Gastroesophageal sphincter (tissue), 4 donors: ENCODE measurements at regions not wholly inside any gene's neighbourhood (a gene's known extent, or its start where the extent isn't known, plus 50 kb on each side); places are given as distances from the start of the nearest gene placed in this dataset.

Experiments
- ATAC-seq: fragments of 150-250 bp; one replicate; pipeline ENCODE4 v1.9.1; 2016; ENCODE audit warnings: mild to moderate bottlenecking, moderate library complexity
- H3K27ac ChIP-seq, 4 donors: fragments of 200-600 bp; sonication (generic) in 3 of 4; 1 replicate in 3 of 4; 2 replicates in 1 of 4; pipeline ENCODE4 v1.5.1; 2016 to 2019
- H3K27me3 ChIP-seq: fragments of 200-600 bp; sonication (generic); one replicate; pipeline ENCODE4 v1.5.1; 2019
- H3K36me3 ChIP-seq, 2 donors: fragments of 200-600 bp; sonication (generic); one replicate each; pipeline ENCODE4 v1.5.1; 2019; ENCODE audit warnings: control low read depth in 1 of 2
- H3K4me1 ChIP-seq, 3 donors: fragments of 200-600 bp; sonication (generic); 1 replicate in 2 of 3; 2 replicates in 1 of 3; pipeline ENCODE4 v1.5.1; 2016 to 2019; ENCODE audit warnings: control low read depth in 2 of 3
- H3K4me3 ChIP-seq, 2 donors: fragments of 200-600 bp; sonication (generic); one replicate each; pipeline ENCODE4 v1.5.1; 2019; ENCODE audit warnings: mild to moderate bottlenecking in 1 of 2, moderate library complexity in 1 of 2
- H3K9me3 ChIP-seq, 3 donors: fragments of 200-600 bp; sonication (generic); one replicate each; pipeline ENCODE4 v1.5.1; 2017 to 2019; ENCODE audit warnings: control low read depth in 2 of 3
- EP300 ChIP-seq: sonication (generic); formaldehyde crosslinking; IDR thresholded peaks from one replicate; pipeline ENCODE4 v1.6.1; 2017; ENCODE audit warnings: antibody characterized with exemption, mild to moderate bottlenecking
- POLR2A ChIP-seq, 2 donors: fragments of 450-650 bp; IDR thresholded peaks; one replicate each; pipeline ENCODE4 v1.6.1; 2017; ENCODE audit warnings: antibody characterized with exemption in 2 of 2, mild to moderate bottlenecking in 2 of 2, moderate library complexity in 1 of 2
- POLR2AphosphoS5 ChIP-seq: sonication (generic); formaldehyde crosslinking; IDR thresholded peaks from one replicate; pipeline ENCODE4 v1.6.1; 2017; ENCODE audit warnings: antibody characterized with exemption
- WGBS, 2 donors: methylation state at CpG; one replicate each; pipeline ENCODE4 v1.1.5; 2018; ENCODE audit warnings: low coverage in 1 of 2; 5-methylcytosine and 5-hydroxymethylcytosine counted together
- TF ChIP-seq, protein P1 (sequence below), 4 experiments: fragments of 200-600 bp in 2 of 4; fragments of 450-650 bp in 2 of 4; sonication (generic) in 1 of 4; IDR thresholded peaks; one replicate each; pipeline ENCODE4 v1.5.1; 2017 to 2019; ENCODE audit warnings: antibody characterized with exemption in 4 of 4, mild to moderate bottlenecking in 2 of 4, moderate library complexity in 2 of 4

DNA sequence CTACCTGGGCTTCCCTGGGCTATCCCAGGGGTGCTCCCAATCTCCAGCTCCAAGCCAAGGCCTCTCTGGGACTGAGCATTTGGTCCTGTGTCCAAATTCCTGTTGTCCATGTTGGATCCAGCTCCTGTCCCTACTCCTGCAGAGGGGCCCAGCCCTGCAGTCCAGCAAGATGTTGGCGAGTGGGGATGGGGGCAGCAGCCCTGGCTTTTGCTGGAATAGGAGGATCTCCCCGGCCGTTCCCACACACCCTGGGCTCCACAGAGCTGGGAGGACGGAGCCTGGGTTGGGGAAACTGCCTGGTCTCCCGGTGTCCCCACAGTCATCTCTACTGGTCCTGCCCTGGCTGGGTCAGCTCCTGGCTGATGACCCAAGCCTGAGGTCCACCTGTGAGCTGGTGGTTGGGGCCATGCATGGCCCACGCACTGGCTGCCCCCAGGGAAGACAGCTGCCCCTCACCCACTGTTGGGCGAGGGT lies 219.6 kb upstream of the C14orf180 start:
- ATAC-seq = no peak
- WGBS, 2 donors = no CpG with 5 or more reads among the region's 7 CpGs
- TF ChIP-seq POLR2AphosphoS5 (no peak), POLR2A (IDR thresholded peaks at IDR 0.05) (no peak), EP300 (no peak)
- TF ChIP-seq, protein P1, sequence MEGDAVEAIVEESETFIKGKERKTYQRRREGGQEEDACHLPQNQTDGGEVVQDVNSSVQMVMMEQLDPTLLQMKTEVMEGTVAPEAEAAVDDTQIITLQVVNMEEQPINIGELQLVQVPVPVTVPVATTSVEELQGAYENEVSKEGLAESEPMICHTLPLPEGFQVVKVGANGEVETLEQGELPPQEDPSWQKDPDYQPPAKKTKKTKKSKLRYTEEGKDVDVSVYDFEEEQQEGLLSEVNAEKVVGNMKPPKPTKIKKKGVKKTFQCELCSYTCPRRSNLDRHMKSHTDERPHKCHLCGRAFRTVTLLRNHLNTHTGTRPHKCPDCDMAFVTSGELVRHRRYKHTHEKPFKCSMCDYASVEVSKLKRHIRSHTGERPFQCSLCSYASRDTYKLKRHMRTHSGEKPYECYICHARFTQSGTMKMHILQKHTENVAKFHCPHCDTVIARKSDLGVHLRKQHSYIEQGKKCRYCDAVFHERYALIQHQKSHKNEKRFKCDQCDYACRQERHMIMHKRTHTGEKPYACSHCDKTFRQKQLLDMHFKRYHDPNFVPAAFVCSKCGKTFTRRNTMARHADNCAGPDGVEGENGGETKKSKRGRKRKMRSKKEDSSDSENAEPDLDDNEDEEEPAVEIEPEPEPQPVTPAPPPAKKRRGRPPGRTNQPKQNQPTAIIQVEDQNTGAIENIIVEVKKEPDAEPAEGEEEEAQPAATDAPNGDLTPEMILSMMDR (IDR thresholded peaks at IDR 0.05) = no peak

DNA sequence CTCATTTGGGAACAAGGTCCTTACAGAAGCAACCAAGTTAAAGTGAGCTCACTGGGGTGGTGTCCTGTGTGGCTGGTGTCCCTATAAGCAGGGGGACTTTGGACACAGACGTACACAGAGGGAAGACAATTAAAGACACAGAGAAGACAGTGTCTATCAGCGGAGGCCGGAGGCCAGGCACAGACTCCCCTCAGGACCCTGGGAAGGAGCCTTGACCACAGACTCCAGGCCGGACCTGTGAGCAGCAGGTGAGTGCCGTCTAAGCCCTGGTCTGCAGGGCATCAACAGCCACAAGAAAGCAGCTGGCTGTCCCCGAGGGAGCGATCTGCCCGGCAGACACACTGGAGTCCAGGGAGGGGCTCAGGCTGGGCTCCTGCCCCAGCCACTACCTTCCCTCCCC lies 219.1 kb upstream of the C14orf180 start:
- TF ChIP-seq EP300 (no peak), POLR2AphosphoS5 (no peak), POLR2A (IDR thresholded peaks at IDR 0.05) (no peak)
- TF ChIP-seq, protein P1 (IDR thresholded peaks at IDR 0.05) = no peak
- 86% methylated on average over 6 of the region's 8 CpGs; no CpG with 5 or more reads in 1 of the 2 donors for WGBS, 2 donors
- no peak for ATAC-seq
- H3K36me3 ChIP-seq = no peaks in the 10 kb centered on the region
- no peaks in the 10 kb centered on the region for H3K4me1 ChIP-seq
- no peak overlapping the region for H3K27ac ChIP-seq
- H3K9me3 ChIP-seq = peaks cover 0 to 9% (median 0%) of the 10 kb centered on the region in 3 donors
- no peak overlapping the region for H3K4me3 ChIP-seq
- peaks cover 33% of the 10 kb centered on the region for H3K27me3 ChIP-seq

More for the DNA sequence above, 219.6 kb upstream of the C14orf180 start:
- H3K36me3 ChIP-seq = no peaks in the 10 kb centered on the region
- no peaks in the 10 kb centered on the region for H3K4me1 ChIP-seq
- peaks cover 0 to 7% (median 0%) of the 10 kb centered on the region in 3 donors for H3K9me3 ChIP-seq
- H3K27ac ChIP-seq = no peak overlapping the region
- peaks cover 38% of the 10 kb centered on the region for H3K27me3 ChIP-seq
- H3K4me3 ChIP-seq = no peak overlapping the region

DNA sequence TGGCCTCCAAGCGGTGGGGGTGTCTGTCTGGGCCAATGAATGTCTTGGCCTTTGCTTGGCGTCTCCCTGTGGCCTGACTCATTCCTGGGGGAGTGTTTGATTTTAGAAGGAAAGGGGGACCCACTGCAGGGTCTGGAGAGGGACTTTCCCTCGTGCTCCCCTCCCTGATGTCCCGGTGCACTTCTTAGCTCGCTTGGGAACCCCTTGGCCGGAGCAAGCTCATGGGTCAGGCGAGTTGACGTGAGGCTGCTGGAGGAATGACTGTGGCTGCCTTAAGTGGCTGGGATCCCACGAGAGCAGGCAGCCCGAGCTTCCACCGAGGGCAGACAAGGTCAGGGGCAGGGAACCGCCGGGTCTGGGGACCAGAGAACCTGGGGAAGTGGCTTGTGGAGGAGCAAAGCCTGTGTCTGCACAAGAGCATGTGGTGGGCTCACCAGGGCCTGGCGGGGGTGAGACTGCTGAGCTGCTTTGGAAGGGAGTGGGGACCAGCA lies 218.4 kb upstream of the C14orf180 start:
- no peak for ATAC-seq
- Histone ChIP-seq H3K4me3 (no peak overlapping the region), H3K9me3 (peaks cover 0 to 9% (median 0%) of the 10 kb centered on the region in 3 donors), H3K4me1 (no peaks in the 10 kb centered on the region), H3K36me3 (no peaks in the 10 kb centered on the region), H3K27me3 (peaks cover 32% of the 10 kb centered on the region), H3K27ac (no peak overlapping the region)
- WGBS, 2 donors = 60 to 80% methylated on average over 1 of the region's 14 CpGs
- TF ChIP-seq POLR2A (IDR thresholded peaks at IDR 0.05) = no peak

DNA sequence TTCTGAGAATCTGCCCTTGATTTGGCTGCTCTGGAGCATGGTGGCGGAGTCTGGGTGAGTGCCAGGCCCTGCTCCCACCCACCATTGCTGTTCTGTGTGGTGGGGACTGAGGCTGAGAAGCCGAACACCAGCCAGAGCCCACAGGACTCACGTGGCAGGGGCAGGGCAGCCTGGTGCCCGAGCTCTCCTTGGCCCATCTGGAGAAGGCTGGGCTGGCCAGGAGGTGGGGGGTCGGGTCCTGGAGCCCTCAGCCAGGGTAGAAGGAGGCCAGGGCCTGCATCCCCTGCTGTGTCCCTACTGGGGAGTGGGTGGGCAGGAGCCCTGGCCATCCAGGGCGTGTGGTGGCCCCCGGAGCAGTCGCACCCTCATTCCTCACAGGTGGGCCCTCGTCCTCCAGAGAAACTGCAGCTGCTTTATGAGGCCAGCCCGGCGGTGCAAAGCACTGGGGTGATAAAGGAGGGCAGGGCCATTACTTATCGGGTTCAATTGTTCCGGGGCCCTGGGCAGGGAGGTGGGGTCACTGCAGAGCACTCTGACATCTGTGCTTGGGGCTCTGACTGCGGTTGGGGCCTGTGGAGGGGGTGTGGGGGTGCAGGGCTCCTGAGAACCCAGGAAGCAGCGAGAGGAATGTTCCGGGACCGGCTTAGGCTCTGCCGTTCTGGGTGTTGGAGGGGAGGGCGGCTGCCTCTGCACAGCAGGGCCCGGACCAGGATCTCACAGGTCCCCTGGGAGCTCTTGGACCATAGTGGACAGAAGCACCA lies 217.5 kb upstream of the C14orf180 start:
- no peak for ATAC-seq
- no peak overlapping the region for H3K4me3 ChIP-seq
- no peak for TF ChIP-seq EP300
- no peak for TF ChIP-seq POLR2A (IDR thresholded peaks at IDR 0.05)
- TF ChIP-seq, protein P1 (IDR thresholded peaks at IDR 0.05) = no peak
- TF ChIP-seq POLR2AphosphoS5 = no peak
- peaks cover 32% of the 10 kb centered on the region for H3K27me3 ChIP-seq
- no peaks in the 10 kb centered on the region for H3K4me1 ChIP-seq
- 80% methylated on average over 3 of the region's 20 CpGs; no CpG with 5 or more reads in 1 of the 2 donors for WGBS, 2 donors
- H3K9me3 ChIP-seq = peaks cover 0 to 9% (median 0%) of the 10 kb centered on the region in 3 donors
- no peak overlapping the region for H3K27ac ChIP-seq
- H3K36me3 ChIP-seq = no peaks in the 10 kb centered on the region

DNA sequence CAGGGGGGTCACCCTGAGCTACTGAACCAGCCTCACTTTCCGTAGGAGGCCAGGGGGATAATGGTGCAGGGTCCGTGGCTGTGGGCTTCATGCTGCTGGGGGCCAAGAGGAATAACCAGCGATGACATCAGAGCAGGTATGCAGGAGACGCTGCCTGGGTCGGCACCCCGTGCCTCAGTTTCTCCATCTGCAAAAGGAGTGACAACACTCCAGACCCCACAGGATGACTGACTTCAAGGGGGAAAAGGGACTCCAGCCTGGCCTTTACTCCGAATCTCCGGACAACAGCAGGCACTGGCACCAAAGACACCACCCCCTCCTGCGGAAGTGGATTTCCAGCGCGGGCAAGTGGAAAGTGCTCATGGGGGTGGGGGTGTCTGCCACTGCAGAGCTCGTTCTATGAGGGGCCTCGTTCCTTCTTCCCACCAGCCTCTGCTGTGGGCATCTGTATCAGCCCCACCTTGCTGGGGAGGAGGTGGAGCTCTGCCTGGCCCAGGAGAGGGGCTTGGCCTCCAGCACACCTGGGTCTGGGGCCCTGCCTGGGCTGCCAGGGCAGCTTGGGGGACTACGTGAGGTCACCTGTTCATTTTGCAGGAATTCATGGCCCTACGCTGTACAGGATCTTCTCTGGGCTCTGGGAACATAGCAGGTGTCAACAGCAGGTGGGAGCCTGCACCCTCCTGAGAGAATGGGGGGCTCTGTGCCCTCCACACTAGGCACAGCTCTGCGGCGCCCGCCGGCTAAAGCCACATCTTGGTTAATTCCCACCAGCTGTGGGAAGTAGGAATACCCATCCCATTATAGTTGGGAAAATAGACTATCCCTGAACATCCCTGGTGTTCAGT lies 216.6 kb upstream of the C14orf180 start:
- no peaks in the 10 kb centered on the region for H3K4me1 ChIP-seq
- 75% methylated on average over 4 of the region's 19 CpGs; no CpG with 5 or more reads in 1 of the 2 donors for WGBS, 2 donors
- H3K36me3 ChIP-seq = no peaks in the 10 kb centered on the region
- TF ChIP-seq POLR2A (IDR thresholded peaks at IDR 0.05) (no peak), EP300 (no peak), POLR2AphosphoS5 (no peak)
- TF ChIP-seq, protein P1 (IDR thresholded peaks at IDR 0.05) = no peak
- no peak for ATAC-seq
- H3K27me3 ChIP-seq = peaks cover 40% of the 10 kb centered on the region
- H3K27ac ChIP-seq = no peak overlapping the region
- H3K9me3 ChIP-seq = peaks cover 0 to 9% (median 0%) of the 10 kb centered on the region in 3 donors
- no peak overlapping the region for H3K4me3 ChIP-seq
